ENCODE measurements at regions not wholly inside any gene's neighbourhood (a gene's known extent, or its start where the extent isn't known, plus 50 kb on each side); places are given as distances from the start of the nearest gene placed in this dataset.

GRCh38 chr11:45530776-45531175 is 134.6 kb downstream of the CHST1 start:
- TF ChIP-seq GLIS3 (CRISPR knock-in tag; IDR thresholded peaks at IDR 0.05), result no peak
- TF ChIP-seq CSDC2 (CRISPR knock-in tag; IDR thresholded peaks at IDR 0.05), result no peak
- no peak for TF ChIP-seq ZFP30 (CRISPR knock-in tag; IDR thresholded peaks at IDR 0.05)
- TF ChIP-seq PATZ1 (CRISPR knock-in tag; IDR thresholded peaks at IDR 0.05; ENCODE audit: borderline replicate concordance), result no peak
- TF ChIP-seq, protein P1, sequence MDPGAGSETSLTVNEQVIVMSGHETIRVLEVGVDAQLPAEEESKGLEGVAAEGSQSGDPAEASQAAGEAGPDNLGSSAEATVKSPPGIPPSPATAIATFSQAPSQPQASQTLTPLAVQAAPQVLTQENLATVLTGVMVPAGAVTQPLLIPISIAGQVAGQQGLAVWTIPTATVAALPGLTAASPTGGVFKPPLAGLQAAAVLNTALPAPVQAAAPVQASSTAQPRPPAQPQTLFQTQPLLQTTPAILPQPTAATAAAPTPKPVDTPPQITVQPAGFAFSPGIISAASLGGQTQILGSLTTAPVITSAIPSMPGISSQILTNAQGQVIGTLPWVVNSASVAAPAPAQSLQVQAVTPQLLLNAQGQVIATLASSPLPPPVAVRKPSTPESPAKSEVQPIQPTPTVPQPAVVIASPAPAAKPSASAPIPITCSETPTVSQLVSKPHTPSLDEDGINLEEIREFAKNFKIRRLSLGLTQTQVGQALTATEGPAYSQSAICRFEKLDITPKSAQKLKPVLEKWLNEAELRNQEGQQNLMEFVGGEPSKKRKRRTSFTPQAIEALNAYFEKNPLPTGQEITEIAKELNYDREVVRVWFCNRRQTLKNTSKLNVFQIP (CRISPR knock-in tag; IDR thresholded peaks at IDR 0.05; ENCODE audit: borderline replicate concordance, low read depth), result no peak
- no peak for TF ChIP-seq ARNTL (CRISPR knock-in tag; IDR thresholded peaks at IDR 0.05; ENCODE audit: borderline replicate concordance, low read depth)
- no peak for TF ChIP-seq ZNF70 (CRISPR knock-in tag; IDR thresholded peaks at IDR 0.05)
